Heart left ventricle (tissue), 13 donors: ENCODE measurements at regions not wholly inside any gene's neighbourhood (a gene's known extent, or its start where the extent isn't known, plus 50 kb on each side); places are given as distances from the start of the nearest gene placed in this dataset.
"Not testable (repeated sequence)": the region's sequence is repeated elsewhere in the genome, so short reads cannot be mapped to it uniquely, and the experiment has no call there.

Experiments
- POLR2A ChIP-seq, 2 donors: fragments of 450-650 bp; IDR thresholded peaks; one replicate each; pipeline ENCODE4 v1.6.1; 2017; ENCODE audit warnings: antibody characterized with exemption in 2 of 2, mild to moderate bottlenecking in 2 of 2, moderate library complexity in 2 of 2
- TF ChIP-seq, protein P1 (sequence below), 12 donors: fragments of 200-600 bp; sonication (generic) in 4 of 12; IDR thresholded peaks; one replicate each; pipeline versions ENCODE4 v1.5.0 to v1.8.0; 2018 to 2022; ENCODE audit warnings: antibody characterized with exemption in 12 of 12, mild to moderate bottlenecking in 5 of 12
- donor health status: ischemic (EF 13 %, LVEDD 7.1; RV severe dilation, severe dysfunction).
- donor health status: DM: no; HTN: yes; CAD: no.
- donor health status: DM: no; HTN: no; CAD: no.
- donor health status: ischemic (EF 25% LVEDD 6.9; RV normal size, moderate dysfunction).
- donor health status: ischemic (EF 25% LVEDD 5.7; RV mildly dilated, moderate dysfunction).
- donor health status: ischemic (EF 35%, LVEDD 5.7; RV mildly dilated, moderate dysfunction).
- donor health status: nonischemic (EF 11% LVEDD 7.7; RV severe dilation, severe dysfunction).
- donor health status: DM: yes; HTN: yes; CAD: no.
- donor health status: PGD.
- donor health status: ischemic (EF 29% LVEDD 5.4; RV normal size, mild dysfunction).
- donor health status: nonischemic (EF 23%, LVEDD 6.1; RV moderate dilation, normal function).

DNA sequence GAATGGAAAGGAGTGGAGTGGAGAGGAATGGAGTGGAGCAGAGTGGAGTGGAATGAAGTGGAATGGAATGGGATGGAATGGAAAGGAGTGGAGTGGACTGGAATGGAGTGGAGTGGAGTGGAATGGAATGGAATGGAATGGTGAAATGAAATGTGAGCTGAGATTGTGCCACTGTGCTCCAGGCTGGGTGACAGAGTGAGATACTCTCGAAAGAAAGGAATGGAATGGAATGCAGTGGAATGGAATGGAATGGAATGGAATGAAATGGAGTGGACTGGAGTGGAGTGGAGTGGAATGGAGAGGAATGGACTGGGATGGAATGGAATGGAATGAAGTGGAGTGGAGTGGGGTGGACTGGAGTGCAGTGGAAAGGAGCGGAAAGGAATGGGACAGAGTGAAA, 605.2 kb downstream of the TP53TG3F start:
- TF ChIP-seq, protein P1, sequence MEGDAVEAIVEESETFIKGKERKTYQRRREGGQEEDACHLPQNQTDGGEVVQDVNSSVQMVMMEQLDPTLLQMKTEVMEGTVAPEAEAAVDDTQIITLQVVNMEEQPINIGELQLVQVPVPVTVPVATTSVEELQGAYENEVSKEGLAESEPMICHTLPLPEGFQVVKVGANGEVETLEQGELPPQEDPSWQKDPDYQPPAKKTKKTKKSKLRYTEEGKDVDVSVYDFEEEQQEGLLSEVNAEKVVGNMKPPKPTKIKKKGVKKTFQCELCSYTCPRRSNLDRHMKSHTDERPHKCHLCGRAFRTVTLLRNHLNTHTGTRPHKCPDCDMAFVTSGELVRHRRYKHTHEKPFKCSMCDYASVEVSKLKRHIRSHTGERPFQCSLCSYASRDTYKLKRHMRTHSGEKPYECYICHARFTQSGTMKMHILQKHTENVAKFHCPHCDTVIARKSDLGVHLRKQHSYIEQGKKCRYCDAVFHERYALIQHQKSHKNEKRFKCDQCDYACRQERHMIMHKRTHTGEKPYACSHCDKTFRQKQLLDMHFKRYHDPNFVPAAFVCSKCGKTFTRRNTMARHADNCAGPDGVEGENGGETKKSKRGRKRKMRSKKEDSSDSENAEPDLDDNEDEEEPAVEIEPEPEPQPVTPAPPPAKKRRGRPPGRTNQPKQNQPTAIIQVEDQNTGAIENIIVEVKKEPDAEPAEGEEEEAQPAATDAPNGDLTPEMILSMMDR (IDR thresholded peaks at IDR 0.05), result not testable (repeated sequence)
- not testable (repeated sequence) for TF ChIP-seq POLR2A (IDR thresholded peaks at IDR 0.05)
